Progenitor cell of endocrine pancreas (in vitro differentiated cells): ENCODE measurements at regions not wholly inside any gene's neighbourhood (a gene's known extent, or its start where the extent isn't known, plus 50 kb on each side); places are given as distances from the start of the nearest gene placed in this dataset.

Source experiments
- DNase-seq: peaks from one replicate; pipeline ENCODE4 v3.0.0; 2021; ENCODE audit warnings: low spot score; ENCODE audit not compliant: unreplicated experiment
- H3K27ac Mint-ChIP-seq: 2 replicates; pipeline ENCODE4 v1.8.0; 2021; ENCODE audit warnings: mild to moderate bottlenecking, moderate library complexity, mixed read lengths
- H3K27me3 Mint-ChIP-seq: 2 replicates; pipeline ENCODE4 v1.8.0; 2021; ENCODE audit warnings: mixed read lengths
- H3K36me3 Mint-ChIP-seq: 2 replicates; pipeline ENCODE4 v1.8.0; 2022; ENCODE audit warnings: mixed read lengths; ENCODE audit not compliant: insufficient read depth
- H3K4me1 Mint-ChIP-seq: 2 replicates; pipeline ENCODE4 v1.8.0; 2021; ENCODE audit warnings: low read depth, mixed read lengths
- H3K4me3 Mint-ChIP-seq: 2 replicates; pipeline ENCODE4 v1.8.0; 2021; ENCODE audit warnings: low read depth, mild to moderate bottlenecking, moderate library complexity, mixed read lengths
- H3K9me3 Mint-ChIP-seq: 2 replicates; pipeline ENCODE4 v1.8.0; 2021; ENCODE audit warnings: low read depth, mixed read lengths
- TF ChIP-seq, protein P1 (sequence below): fragments of 200-600 bp; sonication (generic); IDR thresholded peaks from one replicate; pipeline ENCODE4 v1.5.0; 2021; ENCODE audit warnings: antibody characterized with exemption, mild to moderate bottlenecking; ENCODE audit not compliant: unreplicated experiment

GRCh38 chr20:10911298-10911697, 237.5 kb upstream of the JAG1 start:
- Mint-ChIP-seq H3K27me3 (no peaks in the 10 kb centered on the region), H3K36me3 (no peaks in the 10 kb centered on the region), H3K27ac (no peak overlapping the region), H3K4me1 (peaks cover 2% of the 10 kb centered on the region), H3K4me3 (no peak overlapping the region), H3K9me3 (no peaks in the 10 kb centered on the region)
- no peak for DNase-seq
- TF ChIP-seq, protein P1, sequence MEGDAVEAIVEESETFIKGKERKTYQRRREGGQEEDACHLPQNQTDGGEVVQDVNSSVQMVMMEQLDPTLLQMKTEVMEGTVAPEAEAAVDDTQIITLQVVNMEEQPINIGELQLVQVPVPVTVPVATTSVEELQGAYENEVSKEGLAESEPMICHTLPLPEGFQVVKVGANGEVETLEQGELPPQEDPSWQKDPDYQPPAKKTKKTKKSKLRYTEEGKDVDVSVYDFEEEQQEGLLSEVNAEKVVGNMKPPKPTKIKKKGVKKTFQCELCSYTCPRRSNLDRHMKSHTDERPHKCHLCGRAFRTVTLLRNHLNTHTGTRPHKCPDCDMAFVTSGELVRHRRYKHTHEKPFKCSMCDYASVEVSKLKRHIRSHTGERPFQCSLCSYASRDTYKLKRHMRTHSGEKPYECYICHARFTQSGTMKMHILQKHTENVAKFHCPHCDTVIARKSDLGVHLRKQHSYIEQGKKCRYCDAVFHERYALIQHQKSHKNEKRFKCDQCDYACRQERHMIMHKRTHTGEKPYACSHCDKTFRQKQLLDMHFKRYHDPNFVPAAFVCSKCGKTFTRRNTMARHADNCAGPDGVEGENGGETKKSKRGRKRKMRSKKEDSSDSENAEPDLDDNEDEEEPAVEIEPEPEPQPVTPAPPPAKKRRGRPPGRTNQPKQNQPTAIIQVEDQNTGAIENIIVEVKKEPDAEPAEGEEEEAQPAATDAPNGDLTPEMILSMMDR = no peak

DNA sequence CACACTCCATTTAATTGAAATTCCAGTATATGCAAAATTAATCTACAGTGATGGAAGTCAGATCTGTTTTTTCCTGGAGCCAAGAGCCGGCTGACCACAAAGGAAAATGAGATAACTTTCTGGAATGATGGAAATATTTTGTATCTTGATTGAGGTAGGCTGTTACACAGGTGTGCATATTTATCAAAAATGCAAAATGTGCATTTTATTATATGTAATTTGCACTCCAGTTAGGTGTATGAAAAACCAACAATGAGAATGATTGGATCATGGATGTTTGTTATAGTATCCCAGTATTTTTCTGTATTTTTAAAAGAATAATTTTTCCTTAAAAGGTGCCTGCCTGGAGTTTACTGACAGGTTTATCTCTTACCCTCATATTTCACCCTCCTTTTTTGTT, 242.0 kb upstream of the JAG1 start:
- H3K27ac Mint-ChIP-seq = no peak overlapping the region
- no peak overlapping the region for H3K4me3 Mint-ChIP-seq
- peaks cover 5% of the 10 kb centered on the region for H3K27me3 Mint-ChIP-seq
- no peaks in the 10 kb centered on the region for H3K4me1 Mint-ChIP-seq
- TF ChIP-seq, protein P1 = no peak
- no peak for DNase-seq
- H3K36me3 Mint-ChIP-seq = no peaks in the 10 kb centered on the region
- peaks cover 6% of the 10 kb centered on the region for H3K9me3 Mint-ChIP-seq

GRCh38 chr20:10916312-10916711, 242.5 kb upstream of the JAG1 start:
- H3K36me3 Mint-ChIP-seq = no peaks in the 10 kb centered on the region
- TF ChIP-seq, protein P1 = no peak
- H3K9me3 Mint-ChIP-seq = peaks cover 6% of the 10 kb centered on the region
- H3K27ac Mint-ChIP-seq = no peak overlapping the region
- no peak for DNase-seq
- no peaks in the 10 kb centered on the region for H3K4me1 Mint-ChIP-seq
- H3K27me3 Mint-ChIP-seq = peaks cover 5% of the 10 kb centered on the region
- no peak overlapping the region for H3K4me3 Mint-ChIP-seq

DNA sequence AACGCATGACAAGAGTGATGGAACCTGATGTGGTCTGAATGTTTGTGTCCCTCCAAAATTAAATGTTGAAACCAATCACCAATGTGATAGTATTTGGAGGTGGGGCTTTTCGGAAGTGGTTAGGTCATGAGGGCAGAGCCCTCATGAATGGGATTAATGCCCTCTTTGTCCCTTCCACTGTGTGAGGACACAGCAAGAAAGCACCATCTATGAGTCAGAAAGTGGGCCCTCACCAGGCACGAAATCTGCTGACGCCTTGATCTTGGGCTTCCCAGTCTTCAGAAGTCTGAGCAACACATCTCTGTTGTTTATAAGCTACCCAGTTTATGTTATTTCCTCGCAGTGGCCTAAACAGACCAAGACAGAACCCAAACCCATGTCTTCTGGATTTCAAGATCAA, 244.0 kb upstream of the JAG1 start:
- Mint-ChIP-seq H3K27ac (no peak overlapping the region), H3K27me3 (peaks cover 5% of the 10 kb centered on the region)

GRCh38 chr20:10919396-10920140, 245.8 kb upstream of the JAG1 start:
- Mint-ChIP-seq H3K4me3 (no peak overlapping the region), H3K4me1 (peaks cover 9% of the 10 kb centered on the region), H3K27me3 (peaks cover 5% of the 10 kb centered on the region), H3K9me3 (peaks cover 6% of the 10 kb centered on the region), H3K36me3 (no peaks in the 10 kb centered on the region), H3K27ac (no peak overlapping the region)
- TF ChIP-seq, protein P1 = no peak
- no peak for DNase-seq

More for the DNA sequence above, 244.0 kb upstream of the JAG1 start:
- Mint-ChIP-seq H3K4me1 (peaks cover 4% of the 10 kb centered on the region), H3K36me3 (no peaks in the 10 kb centered on the region), H3K9me3 (peaks cover 6% of the 10 kb centered on the region), H3K4me3 (no peak overlapping the region)
- TF ChIP-seq, protein P1 = no peak
- DNase-seq = no peak
